NCI-H2227 (cell line): ENCODE measurements at regions not wholly inside any gene's neighbourhood (a gene's known extent, or its start where the extent isn't known, plus 50 kb on each side); places are given as distances from the start of the nearest gene placed in this dataset.

ENCODE experiments used
- DNase-seq: peaks from one replicate; lab custom pipeline; 2025; ENCODE audit not compliant: unreplicated experiment; lab: John Stamatoyannopoulos, UW

DNA sequence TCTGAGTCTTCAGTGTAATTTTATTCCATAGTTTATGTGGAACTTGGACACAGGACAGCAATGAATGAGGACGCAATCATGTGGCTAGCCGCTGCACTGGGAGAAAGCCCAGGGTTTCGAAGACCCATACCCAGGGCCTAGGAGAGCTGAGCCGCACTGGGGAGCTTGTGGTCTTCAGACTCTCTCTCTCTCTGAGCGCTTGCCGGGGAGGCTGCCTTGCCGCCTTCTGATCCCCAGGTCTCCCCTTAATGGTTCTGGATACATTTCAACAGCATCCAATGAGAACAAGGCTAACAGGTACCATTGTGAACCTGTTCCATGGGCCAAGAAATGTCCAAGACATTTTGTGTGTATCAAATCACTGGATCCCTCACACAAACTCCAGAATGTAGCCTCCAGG lies 383.4 kb downstream of the ICE1 start:
- no peak for DNase-seq

DNA sequence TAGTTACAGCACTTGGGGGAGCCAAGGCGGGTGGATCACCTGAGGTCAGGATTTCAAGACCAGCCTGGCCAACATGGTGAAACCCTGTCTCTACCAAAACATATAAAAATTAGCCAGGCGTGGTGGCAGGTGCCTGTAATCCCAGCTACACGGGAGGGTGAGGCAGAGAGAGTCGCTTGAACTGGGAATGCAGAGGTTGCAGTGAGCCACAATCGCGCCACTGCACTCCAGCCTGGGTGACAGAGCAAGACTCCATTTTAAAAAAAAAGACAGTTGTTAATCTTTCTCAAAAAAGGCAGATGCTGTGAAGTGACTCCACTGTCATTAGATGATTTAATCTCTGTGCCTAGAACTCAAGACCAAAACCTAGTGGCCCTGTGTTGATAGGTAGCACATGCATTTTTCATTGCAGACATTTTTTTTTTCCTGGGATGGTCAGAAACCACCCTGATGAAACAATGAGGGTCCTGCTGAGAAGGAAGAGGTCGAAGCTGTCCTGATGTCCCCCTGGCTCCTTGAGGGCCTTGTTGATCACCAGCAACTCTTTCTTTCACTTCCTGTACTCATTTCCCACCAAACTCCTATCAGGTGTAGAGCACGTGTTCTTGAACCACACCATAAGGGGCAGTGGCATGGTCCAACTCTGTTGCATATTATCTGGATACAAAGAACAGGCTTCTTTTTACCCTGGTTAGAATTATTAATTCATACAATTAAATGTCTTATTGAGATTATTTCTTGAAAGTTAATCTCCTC lies 382.2 kb downstream of the ICE1 start:
- DNase-seq, result no peak

DNA sequence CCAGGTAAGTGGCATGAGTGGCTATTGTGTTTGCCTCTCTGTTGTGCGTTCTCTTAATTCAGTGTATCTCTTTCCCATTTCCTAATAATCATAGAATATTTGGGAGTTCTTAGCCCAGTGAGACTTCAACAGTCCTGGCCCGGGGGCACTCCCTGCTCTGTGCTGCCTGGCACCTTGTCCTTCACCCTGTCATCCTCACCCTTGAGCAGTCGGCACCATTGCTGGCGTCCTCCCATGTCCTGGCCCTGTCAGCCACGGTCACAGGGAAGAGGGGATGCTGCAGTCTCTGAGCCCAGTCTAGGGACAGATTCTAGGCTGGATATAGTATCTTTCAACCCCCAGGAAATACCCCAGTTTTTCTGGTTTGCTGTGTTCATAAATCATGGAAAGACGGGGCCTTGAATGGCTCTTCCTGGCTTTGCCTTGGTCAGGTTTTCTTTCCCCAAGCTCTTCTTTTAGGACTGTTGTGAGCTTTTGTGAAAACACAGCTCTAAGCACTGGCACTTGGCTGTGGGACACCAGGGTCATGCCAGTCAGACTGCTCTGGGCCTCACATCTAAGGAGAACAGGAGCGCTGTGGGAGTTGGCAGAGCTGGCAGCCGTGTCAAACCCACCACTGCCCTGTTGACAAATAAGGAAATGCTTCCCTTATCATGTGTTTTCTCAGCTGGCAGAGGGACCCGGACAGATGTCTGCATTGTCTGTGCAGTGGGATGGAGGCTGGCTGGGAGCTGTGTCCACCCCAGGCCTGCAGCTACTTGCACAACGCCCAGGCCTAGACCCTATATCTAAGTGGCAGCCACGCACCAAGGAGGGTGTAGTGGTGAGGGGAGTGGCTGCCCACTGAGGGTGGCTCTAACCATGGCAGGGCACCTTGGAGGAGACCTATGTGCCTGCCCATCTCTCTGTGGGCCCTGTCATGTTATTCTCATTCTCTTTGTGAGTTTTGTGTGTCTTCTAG lies 378.6 kb downstream of the ICE1 start:
- no peak for DNase-seq

DNA sequence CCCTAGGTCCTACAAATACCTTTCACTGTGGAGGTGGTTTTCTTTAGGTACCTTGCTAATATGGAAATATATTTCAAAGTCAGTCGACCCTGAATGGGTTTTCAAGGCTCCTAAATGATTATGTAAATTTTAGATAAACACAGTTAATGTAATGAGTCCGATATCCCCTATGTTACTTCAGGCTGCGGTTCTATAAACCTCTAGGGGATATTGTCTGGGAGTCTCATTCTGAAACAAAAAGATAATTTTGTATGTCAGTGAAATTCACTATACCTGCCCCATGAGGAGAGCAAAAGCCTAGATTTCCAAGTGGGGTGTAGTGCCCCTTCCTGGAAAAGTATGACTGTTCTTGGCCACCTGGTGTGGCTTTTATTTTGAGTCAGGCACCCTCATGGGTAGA lies 377.3 kb downstream of the ICE1 start:
- DNase-seq, result no peak

DNA sequence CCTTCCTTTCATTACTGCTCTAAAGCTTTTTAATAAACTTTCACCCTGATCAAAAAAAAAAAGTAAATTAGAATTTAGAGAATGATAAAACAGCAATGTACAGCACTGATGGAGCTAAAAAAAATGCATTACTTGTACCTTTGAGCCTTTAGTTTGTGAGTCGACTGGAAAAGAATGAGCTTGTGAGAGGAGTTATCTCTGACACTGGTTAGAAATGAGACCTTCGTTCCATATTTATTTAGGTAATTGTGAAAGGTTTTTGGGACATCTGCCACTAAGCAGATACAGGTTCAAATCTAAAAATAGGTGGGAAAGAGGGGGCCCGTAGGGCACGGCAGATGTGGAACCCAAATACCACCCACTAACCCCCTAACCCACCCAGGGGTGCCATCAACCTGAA lies 376.8 kb downstream of the ICE1 start:
- no peak for DNase-seq

DNA sequence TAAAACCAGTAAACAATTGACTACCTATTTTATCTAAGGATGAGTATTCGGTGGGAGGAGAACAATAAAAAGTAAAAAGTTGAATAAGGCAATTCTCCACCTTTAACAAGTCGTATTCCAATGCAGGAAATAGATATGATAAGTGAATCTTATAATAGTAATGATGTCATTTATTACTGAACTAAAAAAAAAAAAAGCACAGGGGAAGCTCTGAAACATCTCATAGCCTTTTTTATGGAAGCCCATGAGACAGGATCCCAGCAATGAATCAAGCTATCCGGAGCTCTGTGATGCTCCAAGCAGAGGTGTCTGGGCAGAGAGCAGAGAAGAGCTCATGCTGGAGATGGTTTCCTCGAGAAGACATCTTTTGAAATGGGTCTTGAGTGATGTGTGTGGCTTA lies 376.0 kb downstream of the ICE1 start:
- no peak for DNase-seq

DNA sequence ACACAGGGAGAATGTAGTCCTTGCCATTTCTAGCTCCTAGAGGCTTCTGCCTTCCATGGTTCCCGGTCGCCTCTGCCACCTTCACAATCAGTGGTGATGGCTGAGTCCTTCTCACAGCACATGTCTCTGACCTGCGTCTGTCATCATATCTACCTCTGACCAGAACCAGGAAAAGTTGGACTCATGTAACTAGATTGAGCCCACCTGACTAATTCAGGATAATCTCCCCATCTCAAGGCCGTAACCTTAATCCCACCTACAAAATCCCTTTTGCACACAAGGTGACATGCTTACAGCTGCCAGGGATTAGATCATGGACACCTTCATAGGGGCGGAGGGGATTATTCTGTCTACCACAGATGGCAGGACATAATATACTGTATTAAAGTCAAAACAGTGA lies 375.6 kb downstream of the ICE1 start:
- no peak for DNase-seq

DNA sequence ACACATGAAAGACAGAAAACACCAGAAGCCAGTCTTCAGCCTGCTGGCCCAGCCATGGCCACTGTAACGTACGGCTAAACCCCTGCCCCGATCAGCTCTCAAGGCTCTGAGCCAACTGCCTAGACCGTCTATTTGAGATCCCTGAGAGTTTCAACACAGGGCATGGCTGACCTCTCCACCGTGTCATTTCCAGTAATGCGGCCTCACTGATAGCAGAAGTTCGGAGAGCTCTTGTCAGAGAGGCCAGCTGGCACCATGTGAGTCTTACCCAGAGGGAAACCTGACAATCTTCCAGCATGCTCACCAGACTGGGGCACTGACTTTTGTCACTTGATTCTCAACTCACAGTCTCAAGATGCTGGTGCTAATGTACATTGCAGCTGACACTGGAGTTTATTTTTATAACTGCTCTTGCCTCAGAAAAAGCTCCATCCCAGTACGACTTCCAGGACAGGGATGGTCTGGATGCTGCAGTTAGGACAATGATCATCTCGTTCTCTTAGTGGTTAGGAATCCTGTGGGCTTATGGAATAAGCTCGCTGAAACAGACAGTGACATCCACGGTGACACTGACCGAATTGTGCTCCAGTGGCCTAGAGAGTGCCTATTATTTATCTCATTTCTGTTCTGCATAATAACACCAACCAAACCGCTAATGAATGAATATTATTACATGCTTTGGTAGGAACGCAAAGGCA lies 372.7 kb downstream of the ICE1 start:
- no peak for DNase-seq

DNA sequence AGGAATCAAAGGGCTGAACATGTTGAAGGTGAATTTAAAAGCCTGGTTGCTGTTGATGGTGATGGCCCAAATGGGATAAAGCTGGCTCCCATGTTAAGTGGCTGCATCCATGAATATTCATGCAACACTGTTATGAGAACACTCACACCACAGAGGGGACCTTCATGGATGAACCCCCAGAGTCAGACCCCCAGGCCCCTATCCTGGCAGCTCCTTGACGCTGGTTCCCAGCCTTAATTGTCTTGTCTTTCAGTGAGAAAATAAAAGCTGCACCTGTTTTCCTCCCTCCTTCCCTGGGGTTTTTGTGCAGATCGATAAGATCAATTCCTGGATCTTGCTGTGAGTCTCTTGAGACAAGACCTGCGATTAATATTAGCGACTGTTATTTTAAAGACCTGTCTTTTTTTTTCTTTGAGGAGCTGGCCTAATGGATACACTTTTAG lies 371.7 kb downstream of the ICE1 start:
- no peak for DNase-seq

DNA sequence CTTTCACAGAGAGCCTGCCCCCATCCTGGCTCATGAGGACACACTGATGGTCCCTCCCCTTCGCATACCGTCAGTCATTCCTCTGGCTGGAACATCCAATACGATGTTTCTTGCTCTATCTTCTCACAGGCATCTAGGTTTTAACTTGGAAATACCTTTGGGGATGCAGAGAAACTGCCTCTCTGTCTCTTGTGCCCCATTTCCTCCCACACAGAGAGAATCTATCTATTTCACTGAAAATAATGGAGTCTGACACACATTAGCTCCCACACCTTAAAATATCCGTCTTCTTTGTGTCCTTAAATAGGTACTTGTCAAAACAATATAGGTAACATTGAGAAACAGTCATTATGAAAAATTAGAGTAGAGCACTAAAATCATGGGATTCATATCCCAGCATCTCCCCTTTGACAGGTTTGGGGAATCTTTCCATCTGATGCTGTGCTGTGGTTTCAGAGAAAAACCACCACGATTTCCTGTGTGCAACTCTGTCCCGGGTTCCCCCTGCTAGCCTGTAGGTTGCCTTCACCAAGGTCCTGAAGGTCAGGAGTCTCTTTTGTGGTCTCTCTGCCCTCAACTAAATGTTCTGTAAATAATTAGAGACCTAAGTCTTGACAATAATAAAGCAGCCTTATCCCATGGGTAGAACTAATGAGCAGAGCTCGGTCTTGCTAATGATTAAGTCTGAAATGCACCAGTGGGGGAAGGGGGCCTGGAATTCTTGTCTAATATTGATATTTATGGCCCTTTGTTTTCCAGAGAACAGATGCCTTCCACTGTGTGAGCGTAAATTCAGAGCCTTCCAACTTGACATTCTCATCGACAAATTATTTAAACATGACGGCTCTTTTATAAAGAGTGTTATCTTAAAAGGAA lies 371.0 kb downstream of the ICE1 start:
- DNase-seq, result no peak

DNA sequence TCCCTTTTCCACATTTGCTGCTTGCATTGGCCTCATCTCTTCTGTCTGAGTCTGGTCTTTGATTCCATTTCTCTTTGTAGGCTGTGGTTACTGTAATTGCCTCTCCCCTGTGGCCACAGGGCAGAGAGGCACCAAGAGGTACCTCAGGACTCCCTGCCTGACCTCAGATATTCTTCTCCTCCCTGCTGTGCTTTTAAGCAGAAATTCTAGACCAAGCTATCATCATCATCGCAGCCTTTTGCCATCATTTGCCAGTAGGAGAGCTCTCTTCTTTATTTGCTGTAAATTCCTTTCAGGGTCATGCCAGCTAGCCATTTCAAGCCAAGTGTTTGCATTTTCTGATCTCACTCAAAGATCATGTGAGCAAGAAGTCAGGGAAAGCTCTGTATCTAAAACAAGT lies 369.6 kb downstream of the ICE1 start:
- DNase-seq, result no peak

DNA sequence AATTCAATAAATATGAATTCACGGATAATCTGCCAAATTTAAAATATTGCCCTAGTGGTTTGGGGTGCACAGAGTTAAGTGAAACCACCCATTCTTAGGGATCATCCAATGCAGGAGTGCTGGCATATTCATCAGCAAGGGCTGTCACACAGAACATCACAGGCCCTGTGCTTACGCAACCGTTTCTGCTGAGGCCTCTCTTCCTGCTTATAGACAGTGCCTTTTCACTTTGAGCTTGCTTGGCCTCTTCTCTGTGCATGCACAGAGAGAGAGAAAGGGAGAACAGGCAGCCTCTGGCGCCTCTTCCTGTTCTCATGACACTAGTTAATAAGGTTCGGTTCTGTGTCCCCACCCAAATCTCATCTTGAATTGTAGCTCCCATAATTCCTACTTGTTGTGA lies 366.3 kb downstream of the ICE1 start:
- no peak for DNase-seq

DNA sequence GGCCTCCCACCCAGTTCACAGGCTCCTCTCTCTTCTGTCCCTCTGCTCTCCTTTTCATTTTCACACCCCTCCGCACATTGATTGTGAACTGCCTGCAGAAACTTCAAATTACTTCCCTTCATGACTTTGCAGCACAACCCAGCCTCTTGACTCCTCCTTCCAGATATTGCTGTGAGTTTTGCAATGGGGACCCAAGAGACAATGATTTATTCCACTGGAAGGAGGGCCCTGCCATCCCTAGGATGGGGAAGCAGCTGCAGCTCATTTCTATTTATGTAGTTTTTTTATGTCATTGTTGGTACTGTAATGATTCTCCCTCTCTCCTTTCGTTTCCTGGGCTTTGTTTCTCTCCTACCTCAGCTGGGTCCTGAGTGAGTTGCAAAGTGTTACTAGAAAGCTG lies 364.9 kb downstream of the ICE1 start:
- no peak for DNase-seq

DNA sequence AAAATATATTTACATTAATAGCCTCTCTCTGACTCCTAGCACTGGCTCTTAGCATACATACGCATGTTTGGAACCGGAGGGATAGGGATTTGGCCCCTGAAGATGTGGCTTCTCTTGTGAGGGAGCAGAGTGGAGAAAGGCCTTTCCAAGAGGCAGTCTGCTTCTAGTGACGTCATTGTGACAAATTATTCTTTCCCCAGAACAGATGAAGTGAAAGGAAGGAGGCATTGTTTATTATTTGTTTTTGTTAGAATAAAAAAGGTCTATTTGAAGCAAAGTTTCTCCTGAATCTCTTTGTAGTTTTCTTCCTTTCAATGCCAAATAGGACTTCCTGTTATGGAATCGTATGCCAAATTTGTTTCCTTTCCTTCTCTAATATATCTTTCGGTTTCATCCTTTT lies 361.6 kb downstream of the ICE1 start:
- DNase-seq, result no peak

DNA sequence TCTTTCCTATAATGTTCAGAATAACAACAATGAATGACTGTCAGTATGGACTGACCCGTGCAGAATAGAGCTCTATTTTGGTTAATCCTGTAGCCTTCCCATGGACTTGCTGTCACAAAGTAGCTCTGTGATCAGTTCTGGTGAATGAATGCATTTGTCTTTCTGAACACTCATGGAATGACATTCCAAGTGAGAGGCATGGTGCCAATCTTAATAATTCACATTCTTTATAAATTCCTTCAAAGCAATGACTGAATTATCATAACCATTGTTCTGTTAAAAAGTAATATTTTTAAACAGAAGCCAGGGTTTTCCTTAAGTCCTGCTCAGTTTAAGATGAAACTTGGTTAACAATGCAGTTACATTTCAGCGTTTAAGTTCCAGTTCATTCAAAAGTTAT lies 360.5 kb downstream of the ICE1 start:
- no peak for DNase-seq

DNA sequence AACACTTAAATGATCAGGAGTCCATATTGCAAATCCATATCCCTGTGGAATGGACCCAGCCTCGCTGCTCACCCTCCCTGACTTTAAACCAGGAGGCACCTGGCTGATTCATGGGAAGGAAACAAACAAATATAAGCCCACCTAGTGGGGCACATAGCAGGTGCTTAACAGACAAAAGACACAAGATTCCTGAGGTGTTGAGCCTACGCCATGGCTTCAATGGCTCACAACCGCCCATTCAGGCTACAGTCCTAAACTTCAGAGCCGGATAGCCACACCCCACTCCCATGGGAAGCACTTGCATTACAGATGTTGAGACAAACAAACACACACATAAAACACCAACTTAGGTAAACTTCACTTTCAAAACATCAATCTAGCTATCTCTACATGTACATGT lies 359.9 kb downstream of the ICE1 start:
- DNase-seq, result no peak

DNA sequence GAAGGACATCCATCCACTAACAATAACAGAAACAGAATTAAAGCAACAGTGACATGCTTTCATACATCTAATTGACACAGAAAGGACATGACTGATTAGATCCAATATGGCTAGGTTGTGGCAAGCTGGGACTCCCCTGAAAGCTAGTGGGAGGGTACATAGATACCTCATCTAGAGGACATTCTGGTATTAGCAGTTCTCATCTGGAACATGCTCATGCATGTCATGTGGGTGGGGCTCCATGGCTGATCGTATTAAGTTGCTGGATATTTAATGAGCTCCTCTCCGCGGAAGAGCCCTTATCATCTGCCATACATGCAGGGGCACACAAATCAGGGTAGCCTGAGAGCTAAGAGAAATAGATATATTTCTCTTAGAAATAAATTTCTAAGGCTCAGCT lies 358.9 kb downstream of the ICE1 start:
- DNase-seq, result no peak

DNA sequence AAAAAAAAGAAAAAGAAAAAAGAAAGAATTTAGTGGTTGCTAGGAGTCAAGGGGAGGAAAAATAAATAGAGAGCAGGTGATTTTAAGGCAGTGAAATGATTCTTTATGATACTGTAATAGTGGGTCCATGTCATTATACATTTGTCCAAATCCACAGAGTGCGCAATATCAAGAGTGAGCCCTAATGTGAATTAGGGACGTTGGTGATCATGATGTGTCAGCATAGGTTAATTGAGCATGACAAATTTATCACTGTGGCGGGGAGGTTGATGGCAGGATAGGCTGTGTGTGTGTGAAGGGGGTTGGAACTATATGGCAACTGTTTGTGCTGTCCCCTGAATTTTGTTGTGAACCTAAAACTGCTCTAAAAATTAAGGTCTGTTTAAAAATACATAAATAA lies 357.8 kb downstream of the ICE1 start:
- no peak for DNase-seq

DNA sequence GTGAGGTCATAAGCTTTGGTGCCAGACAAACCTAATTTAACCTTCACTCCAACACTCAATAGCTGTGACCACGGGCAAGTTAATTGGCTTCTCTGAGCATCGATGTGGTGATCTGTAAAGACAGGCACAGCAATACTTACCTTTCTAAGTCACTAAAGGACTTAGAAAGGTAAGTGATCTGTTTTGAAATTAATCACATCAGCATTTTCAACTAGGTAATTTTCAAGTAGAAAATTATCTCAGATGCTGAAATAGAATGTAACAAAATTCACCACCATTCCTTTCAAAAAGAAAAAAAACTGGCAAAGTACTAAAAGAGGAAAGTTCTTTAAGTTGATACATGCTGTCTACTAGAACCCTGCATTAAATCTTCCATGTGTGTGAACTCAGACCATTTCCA lies 354.5 kb downstream of the ICE1 start:
- DNase-seq, result no peak

DNA sequence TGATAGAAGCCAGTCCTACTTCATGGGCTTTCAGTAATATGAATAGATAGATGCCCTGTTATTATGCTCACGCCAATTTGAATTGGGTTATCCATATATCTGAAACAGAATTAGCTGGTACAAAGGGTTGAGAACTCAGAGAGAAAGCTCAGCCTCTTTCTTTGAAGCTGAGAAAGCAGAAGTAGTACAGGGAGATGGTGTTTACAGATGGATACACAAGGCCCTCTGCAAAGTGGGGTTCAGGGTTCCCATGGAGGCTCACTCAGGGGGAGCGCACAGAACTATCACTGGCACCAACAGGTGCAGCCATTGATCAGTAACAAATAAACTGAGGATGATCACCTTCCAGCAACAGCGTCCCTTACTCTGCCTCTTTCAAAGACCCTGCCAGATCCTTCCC lies 349.7 kb downstream of the ICE1 start:
- no peak for DNase-seq

DNA sequence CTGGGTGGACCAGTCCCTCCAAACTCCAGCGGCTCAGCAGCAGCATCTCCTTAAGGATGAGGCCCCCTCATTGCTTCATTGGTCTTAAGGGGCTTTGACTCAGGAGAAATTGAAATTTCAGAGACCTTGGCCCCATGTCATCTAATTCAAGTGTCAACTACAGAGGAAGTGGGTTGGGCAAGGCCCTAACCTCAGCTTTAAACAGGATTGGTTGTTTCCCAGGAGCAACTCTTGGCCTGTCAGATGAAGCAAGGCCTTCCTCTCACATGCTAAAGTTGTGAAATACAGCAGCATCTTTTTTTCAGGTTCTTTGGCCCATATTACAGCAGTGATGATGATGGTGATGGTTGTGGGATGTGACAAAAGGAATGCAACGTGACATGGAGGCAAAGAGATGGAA lies 348.3 kb downstream of the ICE1 start:
- DNase-seq, result no peak
